Thyroid gland (tissue), 4 donors: ENCODE measurements at regions not wholly inside any gene's neighbourhood (a gene's known extent, or its start where the extent isn't known, plus 50 kb on each side); places are given as distances from the start of the nearest gene placed in this dataset.

Source experiments
- CTCF ChIP-seq, 6 experiments: fragments of 200-600 bp in 3 of 6; fragments of 450-650 bp in 3 of 6; sonication (generic) in 3 of 6; IDR thresholded peaks; one replicate each; pipeline ENCODE4 v1.5.1; 2016 to 2019; ENCODE audit warnings: antibody characterized with exemption in 6 of 6, mild to moderate bottlenecking in 2 of 6, inconsistent platforms in 1 of 6, moderate library complexity in 1 of 6
- POLR2A ChIP-seq, 2 donors: fragments of 450-650 bp; IDR thresholded peaks; one replicate each; pipeline ENCODE4 v1.6.1; 2017; ENCODE audit warnings: antibody characterized with exemption in 2 of 2, mild to moderate bottlenecking in 2 of 2, moderate library complexity in 1 of 2

- no peak for TF ChIP-seq CTCF (IDR thresholded peaks at IDR 0.05)
- no peak for TF ChIP-seq POLR2A (IDR thresholded peaks at IDR 0.05)
Measured at GRCh38 chr3:153818338-153818737, 302.9 kb upstream of the ARHGEF26 start.
